MCF 10A (cell line): ENCODE measurements at regions not wholly inside any gene's neighbourhood (a gene's known extent, or its start where the extent isn't known, plus 50 kb on each side); places are given as distances from the start of the nearest gene placed in this dataset.

Experiments used
- BruUV-seq: library from RNA; stranded (reverse); fragments of 400-500 nt; replicated peaks from 2 replicates; lab custom pipeline; 2021; lab: Mats Ljungman, UMichigan
- CTCF ChIA-PET: fragments of 300-600 bp; sonication (Branson Sonifier 250); formaldehyde crosslinking; extraction: SDS; loops from one replicate; lab custom pipeline; 2021; ENCODE audit warnings: antibody characterized with exemption, inconsistent platforms; lab: Yijun Ruan, JAX
- POLR2A ChIA-PET: fragments of 300-600, 350-650 bp; sonication (Branson Sonifier 250); formaldehyde crosslinking; extraction: SDS; loops from one replicate; lab custom pipeline; 2020; ENCODE audit warnings: antibody characterized with exemption, inconsistent platforms; lab: Yijun Ruan, JAX
- DNase-seq: peaks from one replicate; pipeline ENCODE4 v3.0.0-alpha.2; 2018; ENCODE audit not compliant: unreplicated experiment
- H3K27ac Mint-ChIP-seq: one replicate; pipeline ENCODE4 v1.8.0; 2022; ENCODE audit warnings: mild to moderate bottlenecking, low read depth, mixed read lengths; ENCODE audit not compliant: unreplicated experiment
- H3K27me3 Mint-ChIP-seq: one replicate; pipeline ENCODE4 v1.8.0; 2022; ENCODE audit warnings: mixed read lengths; ENCODE audit not compliant: insufficient read depth, unreplicated experiment
- H3K36me3 Mint-ChIP-seq: one replicate; pipeline ENCODE4 v1.8.0; 2022; ENCODE audit warnings: mild to moderate bottlenecking, moderate library complexity, mixed read lengths; ENCODE audit not compliant: insufficient read depth, unreplicated experiment
- H3K4me1 Mint-ChIP-seq: one replicate; pipeline ENCODE4 v1.8.0; 2022; ENCODE audit warnings: mixed read lengths; ENCODE audit not compliant: insufficient read depth, unreplicated experiment
- H3K4me3 Mint-ChIP-seq: one replicate; pipeline ENCODE4 v1.8.0; 2022; ENCODE audit warnings: mild to moderate bottlenecking, moderate library complexity, mixed read lengths; ENCODE audit not compliant: unreplicated experiment
- H3K9me3 Mint-ChIP-seq: one replicate; pipeline ENCODE4 v1.8.0; 2022; ENCODE audit warnings: mixed read lengths; ENCODE audit not compliant: unreplicated experiment
- intact Hi-C: fragments of 100-400 bp; cut with micrococcal nuclease; formaldehyde crosslinking; loops from 2 replicates; pipeline ENCODE4 v1.14.1; 2022
- TF ChIP-seq, protein P1 (sequence below): fragments of 200-600 bp; IDR thresholded peaks from one replicate; pipeline ENCODE4 v1.8.0; 2022; ENCODE audit warnings: antibody characterized with exemption, mild to moderate bottlenecking; ENCODE audit not compliant: unreplicated experiment

DNA sequence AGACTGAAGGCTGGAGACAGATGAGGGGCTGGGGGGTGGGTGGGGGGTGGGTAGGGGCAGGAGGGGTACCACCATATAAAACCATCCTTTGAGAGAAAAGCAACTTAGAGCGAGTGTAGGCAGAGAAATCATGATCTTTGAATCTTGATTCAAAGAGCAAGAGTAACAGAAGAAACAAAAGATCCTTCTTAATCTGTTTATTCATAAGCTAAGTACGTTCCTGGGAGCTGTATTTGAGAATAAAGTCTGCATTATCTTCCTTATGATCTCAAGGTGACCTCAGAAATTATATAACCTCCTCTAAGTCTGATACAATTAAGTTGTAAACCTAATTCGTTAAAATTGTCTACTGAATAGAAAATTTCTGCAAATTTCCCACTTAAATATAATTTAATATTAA, 558.8 kb downstream of the NR2F1-AS1 start:
- POLR2A ChIA-PET = no interaction called here
- intact Hi-C loops = no loop called here
- BruUV-seq = no TSS peak

DNA sequence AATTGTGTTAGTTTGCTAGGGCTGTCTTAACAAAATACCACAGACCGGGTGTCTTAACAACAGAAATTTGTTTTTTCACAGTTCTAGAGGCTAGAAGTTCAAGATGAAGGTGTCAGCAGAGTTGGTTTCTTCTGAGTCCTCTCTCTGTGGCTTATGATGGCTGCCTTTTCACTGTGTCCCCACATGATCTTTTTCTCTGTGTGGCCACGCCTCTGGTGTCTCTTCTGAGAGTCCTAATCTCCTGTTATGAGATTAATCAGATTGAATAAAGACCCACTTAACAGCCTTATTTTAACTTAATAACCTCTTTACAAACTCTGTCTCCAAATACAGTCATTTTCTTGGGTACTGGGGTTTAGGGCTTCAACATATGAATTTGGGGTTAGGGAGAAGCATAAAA, 561.1 kb downstream of the NR2F1-AS1 start:
- intact Hi-C loops = no loop called here
- no peaks in the 10 kb centered on the region for H3K27me3 Mint-ChIP-seq
- peaks cover 5% of the 10 kb centered on the region for H3K4me1 Mint-ChIP-seq
- no peak overlapping the region for H3K27ac Mint-ChIP-seq
- no peaks in the 10 kb centered on the region for H3K9me3 Mint-ChIP-seq
- DNase-seq = no peak
- CTCF ChIA-PET = no interaction called here
- H3K36me3 Mint-ChIP-seq = no peaks in the 10 kb centered on the region
- TF ChIP-seq, protein P1, sequence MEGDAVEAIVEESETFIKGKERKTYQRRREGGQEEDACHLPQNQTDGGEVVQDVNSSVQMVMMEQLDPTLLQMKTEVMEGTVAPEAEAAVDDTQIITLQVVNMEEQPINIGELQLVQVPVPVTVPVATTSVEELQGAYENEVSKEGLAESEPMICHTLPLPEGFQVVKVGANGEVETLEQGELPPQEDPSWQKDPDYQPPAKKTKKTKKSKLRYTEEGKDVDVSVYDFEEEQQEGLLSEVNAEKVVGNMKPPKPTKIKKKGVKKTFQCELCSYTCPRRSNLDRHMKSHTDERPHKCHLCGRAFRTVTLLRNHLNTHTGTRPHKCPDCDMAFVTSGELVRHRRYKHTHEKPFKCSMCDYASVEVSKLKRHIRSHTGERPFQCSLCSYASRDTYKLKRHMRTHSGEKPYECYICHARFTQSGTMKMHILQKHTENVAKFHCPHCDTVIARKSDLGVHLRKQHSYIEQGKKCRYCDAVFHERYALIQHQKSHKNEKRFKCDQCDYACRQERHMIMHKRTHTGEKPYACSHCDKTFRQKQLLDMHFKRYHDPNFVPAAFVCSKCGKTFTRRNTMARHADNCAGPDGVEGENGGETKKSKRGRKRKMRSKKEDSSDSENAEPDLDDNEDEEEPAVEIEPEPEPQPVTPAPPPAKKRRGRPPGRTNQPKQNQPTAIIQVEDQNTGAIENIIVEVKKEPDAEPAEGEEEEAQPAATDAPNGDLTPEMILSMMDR = no peak
- H3K4me3 Mint-ChIP-seq = no peak overlapping the region
- POLR2A ChIA-PET = no interaction called here
- BruUV-seq = no TSS peak

More for the DNA sequence above, 558.8 kb downstream of the NR2F1-AS1 start:
- Mint-ChIP-seq H3K4me1 (peaks cover 5% of the 10 kb centered on the region), H3K27me3 (no peaks in the 10 kb centered on the region), H3K27ac (no peak overlapping the region), H3K9me3 (no peaks in the 10 kb centered on the region), H3K4me3 (no peak overlapping the region), H3K36me3 (no peaks in the 10 kb centered on the region)
- TF ChIP-seq, protein P1 = no peak
- no peak for DNase-seq
- CTCF ChIA-PET = no interaction called here

DNA sequence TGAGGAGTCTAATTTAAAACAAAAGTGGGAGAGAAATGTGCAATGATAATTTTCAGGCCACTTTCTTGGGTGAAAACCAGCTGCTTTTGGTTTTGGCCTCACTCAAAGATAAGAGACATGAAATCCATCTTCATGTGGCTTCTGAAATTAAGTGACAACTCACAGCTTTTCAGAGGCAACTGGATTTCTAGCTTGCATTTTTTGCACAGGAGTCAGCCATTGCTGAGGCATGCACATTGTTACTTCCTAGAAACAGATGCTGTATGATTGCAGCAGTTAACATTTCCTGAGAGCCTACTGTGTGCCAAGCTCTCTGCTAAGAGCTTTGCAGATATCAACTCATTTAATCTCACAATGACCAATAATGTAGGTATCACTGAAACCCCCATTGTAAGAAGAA, 562.6 kb downstream of the NR2F1-AS1 start:
- CTCF ChIA-PET = no interaction called here
- H3K27ac Mint-ChIP-seq = no peak overlapping the region
- no TSS peak for BruUV-seq
- TF ChIP-seq, protein P1 = no peak
- intact Hi-C loops = no loop called here
- no peak overlapping the region for H3K4me3 Mint-ChIP-seq
- no peaks in the 10 kb centered on the region for H3K9me3 Mint-ChIP-seq
- DNase-seq = no peak
- H3K36me3 Mint-ChIP-seq = no peaks in the 10 kb centered on the region
- peaks cover 5% of the 10 kb centered on the region for H3K4me1 Mint-ChIP-seq
- POLR2A ChIA-PET = interaction anchor here (1.0 kb wide), 1 partner anchor 26 kb away, joined by 3 read pairs; no protein-coding TSS in a partner anchor
- H3K27me3 Mint-ChIP-seq = no peaks in the 10 kb centered on the region

DNA sequence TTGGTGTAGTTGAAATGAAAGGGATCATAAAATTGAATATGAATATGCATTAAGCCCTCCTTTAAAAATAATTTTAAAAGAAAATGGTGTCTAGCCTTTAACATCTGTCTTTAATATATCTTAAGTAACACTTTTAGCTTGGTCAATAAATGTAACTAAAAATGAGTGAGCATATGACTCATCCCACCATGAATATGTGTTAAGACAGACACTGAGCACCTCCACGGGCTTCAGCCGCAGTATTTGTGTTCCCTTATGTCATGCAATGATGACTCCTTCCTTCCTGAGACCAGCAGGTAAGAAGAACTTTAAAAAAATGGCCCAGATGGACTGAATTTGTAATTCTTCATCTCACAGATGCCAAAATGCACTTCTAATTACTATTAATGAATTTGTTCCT, 563.2 kb downstream of the NR2F1-AS1 start:
- no peak overlapping the region for H3K27ac Mint-ChIP-seq
- peak; percentile 74 for DNase-seq
- H3K27me3 Mint-ChIP-seq = no peaks in the 10 kb centered on the region
- H3K9me3 Mint-ChIP-seq = no peaks in the 10 kb centered on the region
- peaks cover 5% of the 10 kb centered on the region for H3K4me1 Mint-ChIP-seq
- no TSS peak for BruUV-seq
- H3K4me3 Mint-ChIP-seq = no peak overlapping the region
- ChIA-PET CTCF (interaction anchor here (0.7 kb wide), 2 partner anchors 86 to 1115 kb away, joined by 3 to 4 read pairs; no protein-coding TSS in a partner anchor), POLR2A (no interaction called here)
- H3K36me3 Mint-ChIP-seq = no peaks in the 10 kb centered on the region
- TF ChIP-seq, protein P1 = no peak
- intact Hi-C loops = no loop called here
